ENCODE measurements at regions not wholly inside any gene's neighbourhood (a gene's known extent, or its start where the extent isn't known, plus 50 kb on each side); places are given as distances from the start of the nearest gene placed in this dataset.

GRCh38 chr3:24853685-24854490 is 359.2 kb upstream of the THRB start:
- no peak for DNase-seq

GRCh38 chr3:24854748-24855147 is 360.1 kb upstream of the THRB start:
- no peak for DNase-seq

DNA sequence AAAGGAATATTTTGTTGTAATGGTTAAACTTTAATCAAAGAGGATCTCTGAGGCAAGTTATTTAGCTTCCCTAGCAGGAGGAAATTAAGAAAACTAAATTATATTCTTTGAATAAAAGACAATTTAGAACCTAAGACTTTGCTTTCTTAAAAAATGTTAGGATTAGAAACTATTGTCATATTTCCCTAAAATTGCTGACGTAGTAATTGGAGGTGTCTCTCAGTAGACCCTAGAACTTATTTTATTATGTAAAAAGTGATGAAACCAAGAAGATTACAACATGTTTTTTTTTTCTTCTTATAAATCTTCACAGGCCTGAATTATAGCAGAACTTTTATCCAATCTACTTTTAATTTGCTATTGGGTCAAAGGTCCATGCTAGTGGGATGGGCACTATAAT is 363.3 kb upstream of the THRB start:
- DNase-seq: no peak

DNA sequence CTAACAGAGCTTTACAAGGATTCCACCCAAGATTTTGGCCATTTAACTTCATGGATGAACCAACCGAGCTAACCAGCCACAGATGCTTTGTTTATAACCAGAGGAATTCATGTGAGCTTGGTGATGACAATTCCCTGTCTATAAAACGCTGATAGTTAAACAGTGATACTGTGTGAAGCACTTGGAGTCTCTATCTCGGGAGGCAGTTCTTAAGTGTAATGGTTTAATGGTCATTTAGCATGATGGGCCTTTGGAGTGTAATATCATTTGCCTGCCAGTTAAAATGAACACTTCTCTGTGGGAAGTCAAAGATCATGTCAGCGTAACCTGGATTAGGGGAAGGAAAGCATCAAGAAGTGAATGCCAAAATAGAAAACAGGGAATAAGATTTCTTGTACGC is 368.6 kb upstream of the THRB start:
- DNase-seq: no peak

DNA sequence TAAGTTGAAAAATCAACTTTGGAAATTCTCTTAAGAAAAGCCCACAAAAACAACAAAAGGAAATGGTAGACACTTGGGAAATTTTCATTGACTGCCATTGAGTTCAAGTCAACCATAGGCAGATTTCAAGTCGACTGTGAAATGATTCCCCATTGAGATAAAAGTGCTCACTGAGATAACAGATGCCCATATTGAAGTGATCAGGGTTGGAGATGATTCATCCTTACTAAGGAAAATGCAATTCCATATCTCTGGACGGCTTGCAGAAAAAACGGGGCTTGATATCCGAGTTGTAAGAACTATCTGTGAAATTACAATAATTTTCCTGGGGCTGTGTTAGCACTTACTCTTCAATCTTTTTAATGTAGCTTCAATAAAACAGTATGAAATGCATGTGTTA is 373.1 kb upstream of the THRB start:
- DNase-seq: no peak

DNA sequence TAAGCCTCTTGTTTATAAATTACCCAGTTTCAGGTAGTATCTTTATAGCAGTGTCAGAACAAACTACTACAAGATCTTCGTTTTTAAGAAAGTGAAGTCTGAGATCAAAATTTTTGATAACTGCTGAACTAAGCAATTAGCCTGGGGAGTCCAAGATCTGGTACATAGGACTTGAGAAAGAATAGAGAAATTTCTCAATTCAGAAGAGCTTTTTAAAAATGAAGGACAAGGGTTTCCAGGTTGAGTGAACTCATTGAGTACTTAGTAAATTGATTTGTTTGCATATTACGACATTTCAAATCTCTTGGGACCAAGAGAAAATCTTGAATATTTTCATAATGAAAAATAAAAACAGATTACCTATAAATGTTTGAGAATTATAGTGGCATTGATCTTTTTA is 386.6 kb upstream of the THRB start:
- DNase-seq: no peak

DNA sequence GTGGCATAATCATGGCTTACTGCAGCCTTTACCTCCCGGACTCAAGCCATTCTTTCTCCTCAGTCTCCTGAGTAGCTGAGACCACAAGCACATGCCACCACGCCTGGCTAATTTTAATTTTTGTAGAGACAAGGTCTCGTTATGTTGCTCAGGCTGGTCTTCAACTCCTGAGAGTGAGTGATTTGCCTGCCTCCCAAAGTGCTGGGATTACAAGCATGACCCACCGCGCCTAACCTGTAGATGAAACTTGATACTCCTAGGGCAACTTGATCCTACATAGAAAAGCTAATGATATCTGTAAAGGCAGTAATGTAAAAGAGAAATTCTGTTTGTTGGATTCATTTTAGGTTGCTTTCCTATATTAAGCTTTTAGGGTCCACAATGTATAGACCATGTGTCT is 391.9 kb upstream of the THRB start:
- no peak for DNase-seq

- DNase-seq: no peak
Measured at GRCh38 chr3:24890012-24890411, 395.4 kb upstream of the THRB start.

GRCh38 chr3:24899373-24899772 is 404.7 kb upstream of the THRB start:
- no peak for DNase-seq

GRCh38 chr3:24899901-24900603 is 405.4 kb upstream of the THRB start:
- DNase-seq: no peak

GRCh38 chr3:24905266-24905665 is 410.6 kb upstream of the THRB start:
- DNase-seq: no peak

DNA sequence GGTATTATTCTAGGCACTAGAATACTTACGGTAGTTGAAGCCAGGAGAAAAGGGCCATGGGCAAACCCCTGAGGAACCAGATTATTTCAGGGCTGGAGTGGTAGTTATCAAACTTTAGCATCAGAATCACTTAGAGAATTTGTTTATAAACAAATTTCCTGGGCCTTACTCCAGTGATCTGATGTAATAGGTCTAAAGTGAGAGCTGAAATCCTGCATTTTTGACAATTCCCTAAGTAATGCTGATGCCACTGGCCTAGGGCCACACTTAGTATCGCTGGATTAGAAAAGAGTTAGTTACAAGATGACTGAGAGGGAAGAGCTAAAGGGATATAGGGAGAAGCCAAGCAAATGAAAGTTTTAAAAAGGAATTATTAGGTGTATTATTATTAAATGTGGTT is 412.5 kb upstream of the THRB start:
- no peak for DNase-seq

DNA sequence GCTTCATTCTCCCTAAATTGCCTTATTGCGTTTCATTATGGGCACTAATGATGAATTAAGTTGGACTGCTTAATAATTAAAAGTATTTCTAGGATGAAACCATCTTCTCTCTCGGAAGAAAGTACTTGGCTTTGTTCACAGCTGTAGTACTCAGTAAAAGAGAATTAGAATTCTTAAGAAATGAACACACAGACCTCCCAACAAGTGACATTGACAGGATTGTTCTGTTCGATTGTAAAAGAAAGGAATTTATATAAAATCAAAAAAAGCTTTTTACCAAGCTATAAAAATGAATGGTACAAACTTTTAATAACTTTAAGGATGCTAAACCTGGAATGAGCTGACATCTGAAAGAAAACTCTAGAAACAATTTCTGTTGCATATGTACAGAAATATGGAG is 416.4 kb upstream of the THRB start:
- DNase-seq: no peak

GRCh38 chr3:24915639-24916038 is 421.0 kb upstream of the THRB start:
- no peak for DNase-seq

GRCh38 chr3:24917908-24918307 is 423.3 kb upstream of the THRB start:
- no peak for DNase-seq

GRCh38 chr3:24923570-24923969 is 428.9 kb upstream of the THRB start:
- no peak for DNase-seq

DNA sequence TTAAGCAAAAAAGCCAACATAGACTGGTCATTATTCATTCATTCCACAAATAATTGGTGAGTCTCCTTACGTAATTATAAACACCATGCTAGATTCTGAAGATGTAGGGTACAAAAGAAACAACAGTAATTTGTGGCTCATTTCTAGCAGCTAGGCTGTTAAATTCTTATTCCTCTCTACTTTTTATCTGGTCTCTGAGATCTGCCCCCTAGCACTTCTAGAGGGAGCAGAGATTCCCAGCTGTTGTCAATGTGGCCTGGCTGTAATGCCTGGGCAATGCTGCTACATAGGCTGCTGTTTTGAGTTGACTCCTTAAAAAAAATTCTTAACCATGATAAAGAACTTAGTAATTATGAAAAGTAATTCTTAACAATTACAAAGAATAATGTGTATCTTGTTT is 434.9 kb upstream of the THRB start:
- no peak for DNase-seq

DNA sequence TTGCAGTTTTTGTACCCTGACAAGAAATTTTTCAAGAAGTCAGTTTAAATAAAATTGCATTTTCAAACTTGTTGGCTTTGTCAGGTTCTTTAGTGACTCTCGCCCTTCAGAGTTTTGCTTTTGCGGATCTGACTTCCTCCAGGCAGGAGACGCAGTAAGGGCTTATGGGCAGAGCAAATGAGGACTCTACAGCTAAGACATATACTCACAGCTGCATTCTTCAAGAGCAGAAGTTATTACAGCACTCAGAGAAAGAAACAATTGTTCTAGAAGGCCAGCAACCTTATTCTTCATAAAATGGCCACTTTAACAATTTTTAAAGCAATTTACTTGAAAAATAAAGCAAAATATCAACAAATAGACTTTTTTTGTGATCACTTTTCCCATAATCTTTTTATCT is 438.8 kb upstream of the THRB start:
- DNase-seq: no peak

GRCh38 chr3:24936574-24936973 is 441.9 kb upstream of the THRB start:
- DNase-seq: no peak

DNA sequence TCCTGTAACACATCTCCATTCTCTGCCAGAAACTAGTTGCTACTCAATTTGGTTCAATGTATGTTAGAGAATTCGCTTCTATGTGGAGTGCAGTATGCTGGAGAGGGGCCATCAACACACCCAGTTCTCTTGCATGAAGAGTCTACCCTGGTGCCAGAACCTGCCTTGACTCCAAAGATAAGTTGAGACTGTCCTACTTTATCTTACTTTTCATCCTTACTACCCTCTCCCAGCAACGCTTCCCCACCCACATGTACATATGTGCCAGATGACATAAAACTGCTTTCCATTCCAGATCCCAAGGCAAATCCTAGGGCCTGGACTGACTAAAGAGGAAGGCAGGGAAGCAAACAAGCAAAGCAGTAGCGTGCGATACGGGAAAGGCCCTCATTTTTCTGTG is 442.6 kb upstream of the THRB start:
- DNase-seq: no peak

DNA sequence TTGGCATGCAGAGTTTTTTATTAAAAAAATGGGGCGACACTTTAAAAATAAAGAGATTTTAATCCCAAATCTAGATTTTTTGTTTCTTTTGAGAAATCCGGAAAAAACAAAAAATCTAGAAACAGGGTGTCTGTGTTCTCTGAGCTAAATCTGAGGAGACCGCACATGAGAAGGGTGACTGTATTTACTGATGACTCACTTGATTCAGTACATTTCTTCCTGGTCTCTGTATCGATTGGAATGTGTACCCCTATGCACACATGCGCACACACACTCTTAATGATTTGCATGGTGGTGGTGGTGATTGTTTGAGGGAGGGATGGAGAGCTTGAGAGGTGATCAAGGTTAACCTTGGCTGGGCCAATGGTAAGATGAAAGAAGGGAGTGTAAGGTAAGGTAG is 443.1 kb upstream of the THRB start:
- no peak for DNase-seq

GRCh38 chr3:24943961-24944360 is 449.3 kb upstream of the THRB start:
- no peak for DNase-seq

- no peak for DNase-seq
Measured at GRCh38 chr3:24944805-24945520, 450.3 kb upstream of the THRB start.

GRCh38 chr3:24945563-24945962 is 450.9 kb upstream of the THRB start:
- no peak for DNase-seq
